GM18502 (cell line): ENCODE measurements at regions not wholly inside any gene's neighbourhood (a gene's known extent, or its start where the extent isn't known, plus 50 kb on each side); places are given as distances from the start of the nearest gene placed in this dataset.

Experiments used
- ATAC-seq: cut with Tn5 transposase; IDR thresholded peaks from one replicate; pipeline ENCODE4 v1.9.1; 2021; ENCODE audit warnings: mild to moderate bottlenecking; ENCODE audit not compliant: unreplicated experiment, poor library complexity

GRCh38 chr1:238491265-238491664, 600.5 kb upstream of the ZP4 start:
- no peak for ATAC-seq

DNA sequence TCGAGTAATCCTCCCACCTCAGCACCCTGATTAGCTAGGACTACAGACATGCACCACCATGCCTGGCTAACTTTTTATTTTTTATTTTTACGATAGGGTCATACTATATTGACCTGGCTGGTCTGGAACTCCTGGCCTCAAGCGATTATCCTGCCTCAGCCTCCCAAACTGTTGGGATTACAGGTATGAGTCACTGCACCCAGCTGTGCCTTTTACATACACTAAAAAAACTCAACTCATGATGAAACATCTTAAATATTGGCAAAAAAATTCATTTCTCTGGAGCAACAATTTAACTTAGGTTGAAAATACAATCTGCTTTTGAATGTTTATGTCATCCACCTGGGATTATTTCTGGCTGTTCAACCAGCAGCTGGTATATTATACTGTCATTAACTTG, 598.3 kb upstream of the ZP4 start:
- ATAC-seq: no peak

- no peak for ATAC-seq
Observed at GRCh38 chr1:238488401-238488800, 597.7 kb upstream of the ZP4 start.

DNA sequence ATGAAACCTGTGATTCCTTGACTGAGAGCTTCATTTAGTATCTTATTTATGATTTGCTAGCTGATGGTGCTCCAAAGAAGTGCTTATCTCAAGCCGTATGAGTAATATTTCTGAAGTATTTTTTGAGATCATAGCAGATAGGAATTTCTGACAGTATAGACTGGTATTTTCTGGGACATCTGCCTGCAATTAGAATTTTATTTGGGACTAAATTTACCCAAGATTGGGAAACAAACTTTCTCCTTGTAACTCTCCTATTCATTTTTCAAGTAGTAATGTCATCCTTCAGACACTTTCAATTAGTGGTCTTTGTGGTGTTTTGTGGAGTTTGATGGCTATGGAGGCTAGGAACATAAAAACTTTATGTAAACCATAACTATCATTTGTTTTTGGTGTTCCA, 597.2 kb upstream of the ZP4 start:
- ATAC-seq: no peak

DNA sequence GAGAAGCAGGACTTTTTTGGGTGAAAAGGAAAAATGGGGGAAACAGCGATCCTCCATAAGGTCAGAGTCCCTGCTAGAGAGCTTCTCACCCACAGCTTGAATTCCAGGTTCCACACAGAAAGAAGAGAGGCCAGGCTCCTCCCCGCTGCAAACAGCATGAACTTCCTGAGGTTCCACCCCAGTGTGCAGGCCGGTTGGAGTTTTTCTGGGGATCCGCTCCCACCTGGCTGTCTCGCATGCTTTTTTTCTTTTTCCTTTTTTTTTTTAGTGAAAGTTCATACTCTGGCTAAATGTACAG, 595.1 kb upstream of the ZP4 start:
- ATAC-seq: no peak

DNA sequence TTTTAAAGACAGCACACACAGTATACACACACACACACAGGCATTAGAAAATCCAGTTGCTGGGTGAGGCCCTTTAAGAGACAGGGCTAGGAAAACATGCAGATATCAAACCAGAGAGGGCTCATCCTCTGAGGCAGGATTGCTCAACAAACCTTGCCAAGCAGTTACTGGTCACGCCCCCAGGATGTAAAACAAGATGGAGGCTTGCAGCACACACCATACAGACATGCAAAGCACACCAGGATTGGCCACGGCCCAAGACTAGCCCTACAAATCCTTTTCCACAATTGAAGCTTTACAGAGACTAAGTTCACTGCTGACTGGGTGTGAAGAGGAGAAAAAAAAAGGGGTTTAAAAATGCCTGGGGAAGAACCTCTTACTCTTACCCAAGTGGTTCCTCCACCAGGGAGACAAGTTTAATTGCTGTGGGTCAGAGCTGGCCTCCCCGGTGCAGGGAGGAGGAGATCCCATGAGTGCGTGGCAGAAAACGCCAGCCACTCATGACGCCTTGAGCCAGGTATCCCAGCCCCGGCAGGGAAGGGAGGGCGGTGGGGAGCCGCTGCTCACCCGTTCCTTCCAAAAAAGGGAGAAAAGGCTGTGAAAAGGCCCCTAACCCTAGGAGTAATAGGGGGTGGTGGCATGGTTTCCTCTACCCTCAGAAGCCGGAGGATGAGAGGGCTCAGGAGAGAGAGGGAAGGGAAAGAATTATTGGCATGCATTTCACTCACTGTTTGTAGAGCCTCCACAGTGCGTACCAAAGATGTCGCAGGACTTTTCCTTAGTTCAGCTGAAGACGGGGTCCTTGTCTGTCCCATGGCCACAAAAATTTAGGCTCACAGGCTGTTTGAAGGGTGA, 594.6 kb upstream of the ZP4 start:
- no peak for ATAC-seq

DNA sequence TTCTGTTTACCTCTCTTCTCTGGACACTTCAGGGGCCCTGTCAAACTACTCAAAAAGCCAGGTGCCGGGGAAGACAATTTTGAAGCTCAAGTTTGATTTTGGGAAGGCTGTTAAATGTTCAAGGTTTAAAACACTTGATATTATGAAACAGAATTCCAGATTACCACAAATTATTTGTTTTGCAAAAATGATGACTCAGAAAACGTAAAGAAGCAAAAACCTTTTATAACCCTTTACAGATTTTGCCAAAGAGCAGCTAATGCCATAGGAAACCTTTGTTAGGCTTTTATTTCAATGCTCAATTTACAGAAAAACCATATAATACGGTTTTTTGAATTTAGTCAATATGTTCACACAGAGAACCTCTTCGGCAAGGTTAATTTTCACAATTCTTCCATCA, 593.4 kb upstream of the ZP4 start:
- no peak for ATAC-seq

DNA sequence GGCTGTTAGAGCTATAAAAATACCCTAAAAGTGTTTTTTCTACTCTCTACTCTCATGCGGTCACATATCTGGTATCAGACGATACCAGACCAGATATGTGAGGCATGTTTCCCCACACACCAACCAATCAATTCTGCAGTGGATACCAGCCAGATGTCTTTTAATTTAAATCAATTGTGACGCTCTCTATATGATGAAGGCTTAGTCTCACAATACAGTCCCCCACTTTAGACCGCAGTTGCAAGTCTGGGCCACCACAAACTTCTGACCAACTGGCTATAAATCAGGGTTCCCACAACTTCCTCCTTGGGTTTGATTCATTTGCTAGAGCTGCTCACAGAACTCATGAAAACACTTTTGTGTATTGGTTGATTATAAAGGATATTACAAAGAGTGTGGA, 586.1 kb upstream of the ZP4 start:
- no peak for ATAC-seq

- ATAC-seq: no peak
Observed at GRCh38 chr1:238475712-238476111, 585.0 kb upstream of the ZP4 start.

DNA sequence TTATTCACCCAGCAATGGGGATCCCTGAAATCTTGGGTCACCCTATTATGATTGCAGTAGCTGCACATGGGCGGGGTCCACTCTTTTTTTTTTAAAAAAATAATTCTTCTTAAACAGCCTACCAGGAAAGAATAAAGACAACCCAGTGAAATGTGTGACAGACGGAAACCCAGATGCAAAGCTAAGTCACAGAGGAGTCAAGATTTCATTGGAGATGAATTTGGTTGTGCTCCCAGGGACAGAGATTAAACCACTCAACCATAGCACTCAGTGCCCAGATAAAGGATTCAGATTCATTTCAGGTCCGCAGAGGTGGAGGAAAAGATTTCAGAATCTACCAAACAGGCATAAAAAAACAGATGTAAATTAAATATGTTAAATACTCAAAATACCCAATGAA, 583.5 kb upstream of the ZP4 start:
- no peak for ATAC-seq

GRCh38 chr1:238469146-238469631, 578.5 kb upstream of the ZP4 start:
- ATAC-seq: no peak

DNA sequence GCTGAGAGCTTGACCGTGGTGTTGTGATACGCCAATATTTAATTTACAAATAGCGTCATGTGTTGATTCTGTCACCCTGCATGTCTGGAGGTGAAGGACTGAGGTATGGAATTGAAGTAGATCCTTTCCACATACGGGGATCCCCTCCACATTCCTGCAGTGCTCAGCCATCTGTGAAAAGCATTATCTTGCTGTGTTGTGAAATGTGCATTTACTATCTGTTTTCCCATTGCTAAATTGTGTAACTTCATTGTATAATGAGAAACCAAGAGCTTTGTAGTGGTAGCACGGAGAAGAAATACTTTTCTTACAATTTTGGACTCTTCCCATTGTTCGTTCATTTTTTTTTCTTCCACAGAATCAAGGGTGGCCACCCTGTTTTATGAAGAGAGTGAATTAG, 577.3 kb upstream of the ZP4 start:
- no peak for ATAC-seq

GRCh38 chr1:238466459-238466858, 575.7 kb upstream of the ZP4 start:
- no peak for ATAC-seq

- no peak for ATAC-seq
Observed at GRCh38 chr1:238465449-238465848, 574.7 kb upstream of the ZP4 start.

GRCh38 chr1:238458899-238459298, 568.2 kb upstream of the ZP4 start:
- ATAC-seq: no peak

GRCh38 chr1:238457610-238458009, 566.9 kb upstream of the ZP4 start:
- ATAC-seq: no peak

GRCh38 chr1:238451781-238452310, 561.1 kb upstream of the ZP4 start:
- no peak for ATAC-seq

GRCh38 chr1:238450976-238451375, 560.3 kb upstream of the ZP4 start:
- no peak for ATAC-seq

DNA sequence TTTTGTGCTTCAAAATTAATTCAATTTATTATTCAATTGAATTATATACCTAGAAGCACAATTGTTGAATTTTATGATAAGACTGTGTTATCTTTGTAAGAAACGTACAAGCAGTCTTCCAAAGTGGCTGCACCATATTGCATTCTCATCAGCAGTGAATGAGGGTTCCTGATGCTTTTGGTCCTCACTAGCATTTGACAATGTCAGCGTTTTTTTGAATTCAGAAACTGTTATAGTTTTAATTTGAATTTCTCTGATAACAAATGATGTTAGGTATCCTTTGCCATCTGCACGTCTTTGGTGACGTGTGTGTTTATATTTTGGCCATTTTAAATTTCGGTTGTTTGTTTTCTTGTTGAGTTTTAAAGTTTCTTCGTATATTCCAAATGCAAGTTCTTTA, 553.0 kb upstream of the ZP4 start:
- ATAC-seq: no peak

GRCh38 chr1:238439511-238439910, 548.8 kb upstream of the ZP4 start:
- ATAC-seq: no peak

DNA sequence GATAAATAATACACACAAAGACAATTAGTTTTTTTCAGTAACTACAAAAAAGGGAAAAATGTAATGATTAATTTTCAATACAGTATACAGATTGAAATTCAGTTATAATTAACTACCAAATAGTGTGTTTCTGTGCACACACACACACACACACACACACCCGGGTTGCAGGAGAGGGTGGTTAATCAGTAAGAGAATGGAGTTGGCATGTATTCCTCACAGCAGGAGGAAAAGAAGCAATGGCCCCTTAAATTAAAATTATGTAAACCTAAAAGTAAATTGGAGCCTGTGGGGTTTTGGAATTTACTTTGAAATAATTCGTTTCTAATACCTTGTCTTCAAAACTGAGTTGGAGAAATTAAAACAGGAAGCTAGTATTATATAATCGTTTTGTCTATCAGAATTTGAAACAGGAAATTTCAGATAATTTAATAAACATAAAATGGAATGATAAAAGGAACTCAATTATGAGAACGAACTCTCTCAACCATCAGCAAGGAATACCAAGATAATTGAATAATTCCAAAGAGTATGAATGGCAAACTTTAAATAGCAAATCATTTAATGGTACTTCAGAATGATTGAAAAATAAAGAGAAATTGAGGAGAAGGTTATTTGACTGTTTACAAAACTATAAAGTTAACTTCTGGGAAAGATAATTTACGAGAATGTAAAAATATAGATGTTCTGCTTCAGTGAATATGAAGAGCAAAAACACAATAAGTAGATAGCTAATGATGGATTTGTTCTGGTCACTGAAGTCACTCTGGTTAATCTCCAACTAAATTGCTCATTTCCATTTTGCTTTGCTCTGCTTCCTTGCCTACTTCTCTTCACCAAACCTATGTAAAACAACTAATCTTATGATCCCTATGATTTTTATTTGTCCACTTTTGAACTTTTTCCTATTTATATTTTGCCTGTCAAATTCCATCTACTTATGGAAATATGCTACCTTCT, 547.9 kb upstream of the ZP4 start:
- ATAC-seq: no peak
